Islet of Langerhans (tissue), 1 donor: ENCODE measurements at regions not wholly inside any gene's neighbourhood (a gene's known extent, or its start where the extent isn't known, plus 50 kb on each side); places are given as distances from the start of the nearest gene placed in this dataset.
"Not testable (repeated sequence)": the region's sequence is repeated elsewhere in the genome, so short reads cannot be mapped to it uniquely, and the experiment has no call there.

Experiments
- FAIRE-seq: peaks from one replicate; lab custom pipeline; 2011; peaks lifted over from hg19 to GRCh38; lab: Jason Lieb, UNC

GRCh38 chr12:105658389-105658788, 327.9 kb downstream of the C12orf75 start:
- no peak for FAIRE-seq

- no peak for FAIRE-seq
Measured at GRCh38 chr12:105659355-105660075, 329.0 kb downstream of the C12orf75 start.

GRCh38 chr12:105664765-105665164, 334.3 kb downstream of the C12orf75 start:
- not testable (repeated sequence) for FAIRE-seq

GRCh38 chr12:105665366-105665765, 334.9 kb downstream of the C12orf75 start:
- no peak for FAIRE-seq

GRCh38 chr12:105667973-105668743, 337.7 kb downstream of the C12orf75 start:
- no peak for FAIRE-seq

- no peak for FAIRE-seq
Measured at GRCh38 chr12:105670672-105671071, 340.2 kb downstream of the C12orf75 start.

- FAIRE-seq = no peak
Measured at GRCh38 chr12:105671720-105672119, 341.2 kb downstream of the C12orf75 start.

GRCh38 chr12:105672121-105672975, 341.9 kb downstream of the C12orf75 start:
- FAIRE-seq = no peak

GRCh38 chr12:105674871-105675699, 344.6 kb downstream of the C12orf75 start:
- no peak for FAIRE-seq

GRCh38 chr12:105676694-105677093, 346.2 kb downstream of the C12orf75 start:
- no peak for FAIRE-seq

- no peak for FAIRE-seq
Measured at GRCh38 chr12:105677672-105678071, 347.2 kb downstream of the C12orf75 start.

- no peak for FAIRE-seq
Measured at GRCh38 chr12:105679982-105680381, 349.5 kb downstream of the C12orf75 start.

- FAIRE-seq = no peak
Measured at GRCh38 chr12:105681341-105681740, 350.9 kb downstream of the C12orf75 start.

GRCh38 chr12:105682821-105683220, 352.3 kb downstream of the C12orf75 start:
- not testable (repeated sequence) for FAIRE-seq

GRCh38 chr12:105683836-105684235, 353.3 kb downstream of the C12orf75 start:
- not testable (repeated sequence) for FAIRE-seq

- FAIRE-seq = no peak
Measured at GRCh38 chr12:105698075-105698474, 367.6 kb downstream of the C12orf75 start.

- no peak for FAIRE-seq
Measured at GRCh38 chr12:105699209-105699608, 368.7 kb downstream of the C12orf75 start.

- FAIRE-seq = no peak
Measured at GRCh38 chr12:105704787-105705186, 374.3 kb downstream of the C12orf75 start.

- FAIRE-seq = no peak
Measured at GRCh38 chr12:105705235-105705634, 374.7 kb downstream of the C12orf75 start.

GRCh38 chr12:105705765-105706164, 375.3 kb downstream of the C12orf75 start:
- no peak for FAIRE-seq

- FAIRE-seq = no peak
Measured at GRCh38 chr12:105706321-105706972, 376.0 kb downstream of the C12orf75 start.
